CD14-positive monocyte (primary cell): ENCODE measurements at regions not wholly inside any gene's neighbourhood (a gene's known extent, or its start where the extent isn't known, plus 50 kb on each side); places are given as distances from the start of the nearest gene placed in this dataset.

Experiments
- DNase-seq, 3 donors: peaks; one replicate each; pipeline ENCODE4 v3.0.0-alpha.2; 2011 to 2022
- H2AFZ ChIP-seq: 2 replicates; pipeline ENCODE4 v1.6.0; 2012; ENCODE audit warnings: mild to moderate bottlenecking, low read depth, low read length, inconsistent platforms; ENCODE audit not compliant: insufficient read depth, poor library complexity, severe bottlenecking
- H3K27ac ChIP-seq, 2 donors: 1 replicate in 1 of 2; 2 replicates in 1 of 2; pipeline ENCODE4 v1.5.1; 2012 to 2013; ENCODE audit warnings: low read length in 2 of 2, control low read depth in 1 of 2, inconsistent platforms in 1 of 2, low read depth in 1 of 2, mild to moderate bottlenecking in 1 of 2
- H3K27me3 ChIP-seq, 2 donors: one replicate each; pipeline versions ENCODE4 v1.6.0 to v1.6.1; 2011 to 2013; ENCODE audit warnings: low read length in 2 of 2; ENCODE audit not compliant: control insufficient read depth in 2 of 2, insufficient read depth in 2 of 2
- H3K36me3 ChIP-seq, 2 donors: replicated peaks in 1 of 2; 1 replicate in 1 of 2; 2 replicates in 1 of 2; pipeline versions ENCODE4 v1.5.1 to v1.6.1; 2012 to 2013; ENCODE audit warnings: low read length in 2 of 2, control low read depth in 1 of 2, inconsistent platforms in 1 of 2, mild to moderate bottlenecking in 1 of 2; ENCODE audit not compliant: insufficient read depth in 2 of 2, control insufficient read depth in 1 of 2
- H3K4me1 ChIP-seq, 2 donors: 1 replicate in 1 of 2; 2 replicates in 1 of 2; pipeline versions ENCODE4 v1.5.1 to v1.6.1; 2012 to 2013; ENCODE audit warnings: low read length in 2 of 2, control low read depth in 1 of 2, inconsistent platforms in 1 of 2, mild to moderate bottlenecking in 1 of 2, moderate library complexity in 1 of 2; ENCODE audit not compliant: insufficient read depth in 2 of 2, control insufficient read depth in 1 of 2
- H3K4me2 ChIP-seq: replicated peaks from 2 replicates; pipeline ENCODE3; 2012; ENCODE audit warnings: low read length, moderate library complexity, mild to moderate bottlenecking; ENCODE audit not compliant: poor library complexity, severe bottlenecking; ENCODE audit errors: extremely low read depth
- H3K4me3 ChIP-seq, 3 experiments: fragments of 200-600 bp in 1 of 3; sonication (generic) in 1 of 3; replicated peaks in 1 of 3; 1 replicate in 2 of 3; 2 replicates in 1 of 3; pipeline ENCODE4 v1.5.1; 2011 to 2013; ENCODE audit warnings: low read length in 3 of 3, mild to moderate bottlenecking in 3 of 3, control low read depth in 2 of 3, low read depth in 2 of 3, inconsistent platforms in 1 of 3, moderate library complexity in 1 of 3
- H3K79me2 ChIP-seq: 2 replicates; pipeline ENCODE4 v1.6.0; 2012; ENCODE audit warnings: mild to moderate bottlenecking, control low read depth, inconsistent platforms, low read length, moderate library complexity; ENCODE audit not compliant: insufficient read depth
- H3K9ac ChIP-seq: 2 replicates; pipeline ENCODE4 v1.6.0; 2017; ENCODE audit warnings: low read length, mild to moderate bottlenecking; ENCODE audit not compliant: insufficient read depth, poor library complexity, severe bottlenecking
- H3K9me3 ChIP-seq, 2 donors: replicated peaks in 1 of 2; 1 replicate in 1 of 2; 2 replicates in 1 of 2; pipeline versions ENCODE4 v1.5.1 to v1.6.1; 2012 to 2013; ENCODE audit warnings: low read length in 2 of 2, control low read depth in 1 of 2; ENCODE audit not compliant: control insufficient read depth in 1 of 2, insufficient read depth in 1 of 2
- H4K20me1 ChIP-seq: 2 replicates; pipeline ENCODE4 v1.6.0; 2012; ENCODE audit warnings: mild to moderate bottlenecking, low read length, control low read depth, moderate library complexity; ENCODE audit not compliant: insufficient read depth
- H3K27ac Mint-ChIP-seq, 7 donors: one replicate each; pipeline ENCODE4 v1.8.0; 2020; ENCODE audit warnings: mild to moderate bottlenecking in 7 of 7, mixed read lengths in 7 of 7, moderate library complexity in 6 of 7, inconsistent platforms in 2 of 7
- H3K27me3 Mint-ChIP-seq, 3 donors: one replicate each; pipeline ENCODE4 v1.8.0; 2021 to 2022; ENCODE audit warnings: low read depth in 3 of 3, mild to moderate bottlenecking in 3 of 3, mixed read lengths in 3 of 3, moderate library complexity in 3 of 3, inconsistent platforms in 1 of 3
- H3K36me3 Mint-ChIP-seq, 2 donors: one replicate each; pipeline ENCODE4 v1.8.0; 2020; ENCODE audit warnings: mixed read lengths in 2 of 2, inconsistent platforms in 1 of 2, mild to moderate bottlenecking in 1 of 2
- H3K4me1 Mint-ChIP-seq: one replicate; pipeline ENCODE4 v1.8.0; 2020; ENCODE audit warnings: mild to moderate bottlenecking, mixed read lengths
- H3K4me3 Mint-ChIP-seq, 2 donors: one replicate each; pipeline ENCODE4 v1.8.0; 2020; ENCODE audit warnings: mild to moderate bottlenecking in 2 of 2, mixed read lengths in 2 of 2, moderate library complexity in 1 of 2
- H3K9me3 Mint-ChIP-seq, 7 donors: one replicate each; pipeline ENCODE4 v1.8.0; 2020 to 2022; ENCODE audit warnings: mixed read lengths in 7 of 7, mild to moderate bottlenecking in 6 of 7, moderate library complexity in 6 of 7, inconsistent platforms in 2 of 7
- WGBS: methylation state at CpG from one replicate; pipeline ENCODE4 v1.1.5; 2013; ENCODE audit warnings: missing lambda C conversion rate; ENCODE audit not compliant: insufficient coverage; 5-methylcytosine and 5-hydroxymethylcytosine counted together
- intact Hi-C, 2 donors: fragments of 100-400 bp; cut with micrococcal nuclease; formaldehyde crosslinking; loops; one replicate each; pipeline versions ENCODE4 v1.15.0 to v1.15.1; 2023
- TF ChIP-seq, protein P1 (sequence below): fragments of 200-600 bp; IDR thresholded peaks from one replicate; pipeline ENCODE4 v1.8.0; 2022; ENCODE audit warnings: antibody characterized with exemption, mild to moderate bottlenecking

DNA sequence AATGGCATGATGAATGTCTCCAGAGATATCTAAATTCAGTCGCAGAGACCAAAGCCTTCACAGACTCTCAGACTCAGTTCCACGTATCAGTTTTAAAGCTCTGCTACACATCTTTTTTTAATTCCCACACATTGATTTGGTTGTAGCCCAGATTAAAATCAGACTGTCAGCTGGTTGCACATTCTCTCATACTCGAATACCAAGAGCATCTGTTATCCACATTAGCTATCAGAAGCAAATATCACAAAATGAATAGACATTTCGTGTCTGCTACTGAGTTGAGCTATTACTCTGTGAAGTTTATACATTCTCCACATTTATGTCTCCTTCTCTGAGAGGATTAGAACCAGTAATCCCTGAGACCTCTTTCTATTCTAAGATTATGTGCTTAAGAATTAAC is 229.2 kb downstream of the GPAM start:
- no peaks in the 10 kb centered on the region for H3K27me3 ChIP-seq
- Mint-ChIP-seq H3K27me3 (no peaks in the 10 kb centered on the region), H3K36me3 (no peaks in the 10 kb centered on the region), H3K9me3 (peaks cover 5 to 24% (median 10%) of the 10 kb centered on the region in 7 donors), H3K27ac (no peak overlapping the region), H3K4me3 (no peak overlapping the region), H3K4me1 (no peaks in the 10 kb centered on the region)
- no peak overlapping the region for H3K4me3 ChIP-seq
- H3K4me2 ChIP-seq: no peak overlapping the region
- intact Hi-C loops: no loop called here
- H2AFZ ChIP-seq: no peak overlapping the region
- no peaks in the 10 kb centered on the region for H4K20me1 ChIP-seq
- no peak overlapping the region for H3K9ac ChIP-seq
- no peak overlapping the region for H3K27ac ChIP-seq
- no peaks in the 10 kb centered on the region for H3K79me2 ChIP-seq
- H3K36me3 ChIP-seq: no peaks in the 10 kb centered on the region
- TF ChIP-seq, protein P1, sequence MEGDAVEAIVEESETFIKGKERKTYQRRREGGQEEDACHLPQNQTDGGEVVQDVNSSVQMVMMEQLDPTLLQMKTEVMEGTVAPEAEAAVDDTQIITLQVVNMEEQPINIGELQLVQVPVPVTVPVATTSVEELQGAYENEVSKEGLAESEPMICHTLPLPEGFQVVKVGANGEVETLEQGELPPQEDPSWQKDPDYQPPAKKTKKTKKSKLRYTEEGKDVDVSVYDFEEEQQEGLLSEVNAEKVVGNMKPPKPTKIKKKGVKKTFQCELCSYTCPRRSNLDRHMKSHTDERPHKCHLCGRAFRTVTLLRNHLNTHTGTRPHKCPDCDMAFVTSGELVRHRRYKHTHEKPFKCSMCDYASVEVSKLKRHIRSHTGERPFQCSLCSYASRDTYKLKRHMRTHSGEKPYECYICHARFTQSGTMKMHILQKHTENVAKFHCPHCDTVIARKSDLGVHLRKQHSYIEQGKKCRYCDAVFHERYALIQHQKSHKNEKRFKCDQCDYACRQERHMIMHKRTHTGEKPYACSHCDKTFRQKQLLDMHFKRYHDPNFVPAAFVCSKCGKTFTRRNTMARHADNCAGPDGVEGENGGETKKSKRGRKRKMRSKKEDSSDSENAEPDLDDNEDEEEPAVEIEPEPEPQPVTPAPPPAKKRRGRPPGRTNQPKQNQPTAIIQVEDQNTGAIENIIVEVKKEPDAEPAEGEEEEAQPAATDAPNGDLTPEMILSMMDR: no peak
- peaks cover 13 to 24% of the 10 kb centered on the region in 2 donors for H3K9me3 ChIP-seq
- no peak for DNase-seq
- H3K4me1 ChIP-seq: no peaks in the 10 kb centered on the region
- 63% methylated on average over 1 of the region's 4 CpGs for WGBS

- Histone ChIP-seq H3K36me3 (no peaks in the 10 kb centered on the region), H4K20me1 (no peaks in the 10 kb centered on the region), H3K4me1 (no peaks in the 10 kb centered on the region), H3K9ac (no peak overlapping the region), H3K4me2 (no peak overlapping the region), H3K27me3 (no peaks in the 10 kb centered on the region), H2AFZ (no peak overlapping the region), H3K4me3 (no peak overlapping the region), H3K9me3 (peaks cover 13 to 24% of the 10 kb centered on the region in 2 donors), H3K79me2 (no peaks in the 10 kb centered on the region), H3K27ac (no peak overlapping the region)
- no peak for DNase-seq
- Mint-ChIP-seq H3K9me3 (peaks cover 5 to 21% (median 9%) of the 10 kb centered on the region in 7 donors), H3K4me1 (no peaks in the 10 kb centered on the region), H3K4me3 (no peak overlapping the region), H3K27me3 (peaks cover 0 to 3% (median 0%) of the 10 kb centered on the region in 3 donors), H3K27ac (no peak overlapping the region), H3K36me3 (no peaks in the 10 kb centered on the region)
- WGBS: 87% methylated on average over 5 of the region's 6 CpGs
- TF ChIP-seq, protein P1: no peak
- intact Hi-C loops: no loop called here
Measured at GRCh38 chr10:111956841-111957240, 226.7 kb downstream of the GPAM start.
